Stimulated activated CD8-positive, alpha-beta memory T cell treated with anti-CD3 and anti-CD28 coated beads, Interleukin-4, amount 100 ng/mL, for 48 hours (primary cell): ENCODE measurements at regions not wholly inside any gene's neighbourhood (a gene's known extent, or its start where the extent isn't known, plus 50 kb on each side); places are given as distances from the start of the nearest gene placed in this dataset.
"Not testable (repeated sequence)": the region's sequence is repeated elsewhere in the genome, so short reads cannot be mapped to it uniquely, and the experiment has no call there.

Source experiments
- DNase-seq: peaks from one replicate; pipeline ENCODE4 v3.0.0-alpha.2; 2020

DNA sequence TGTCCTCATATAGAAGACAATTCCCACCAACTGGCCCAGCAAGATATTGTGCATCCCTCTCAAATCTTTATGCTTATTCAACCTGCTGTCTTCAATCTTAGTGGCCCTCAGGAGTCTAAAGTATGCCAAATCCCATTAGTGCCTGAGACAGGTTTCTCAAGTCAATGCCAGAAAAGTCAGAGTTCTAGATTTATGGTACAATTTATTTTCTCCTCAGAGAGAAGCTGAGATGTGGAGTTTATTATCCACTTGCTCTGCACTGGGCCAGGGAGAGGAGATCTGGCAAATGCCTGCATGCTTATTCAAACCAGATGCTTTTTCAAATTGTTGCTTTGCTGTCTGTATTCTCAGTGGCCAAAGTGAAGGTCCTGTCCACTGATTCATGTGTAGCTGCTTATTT, 825.2 kb downstream of the METTL4 start:
- no peak for DNase-seq

DNA sequence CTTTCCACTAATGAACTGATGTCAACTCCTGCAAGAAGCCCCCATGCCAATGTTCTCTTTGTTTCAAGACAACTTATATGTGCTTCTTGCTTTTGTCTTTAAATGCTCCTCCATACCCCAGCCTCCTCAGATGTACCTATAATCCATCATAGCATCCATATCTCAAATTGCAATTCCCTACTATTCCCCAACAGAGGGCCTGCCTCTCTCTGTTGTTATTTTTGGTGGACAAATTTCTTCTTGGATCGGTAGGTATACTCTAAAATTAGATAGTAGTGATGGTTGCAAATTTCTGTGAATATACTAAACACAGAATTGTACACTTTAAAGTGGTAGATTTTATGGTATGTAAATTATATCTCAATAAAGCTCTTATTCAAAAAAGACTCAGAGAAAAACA, 820.1 kb downstream of the METTL4 start:
- DNase-seq: no peak

DNA sequence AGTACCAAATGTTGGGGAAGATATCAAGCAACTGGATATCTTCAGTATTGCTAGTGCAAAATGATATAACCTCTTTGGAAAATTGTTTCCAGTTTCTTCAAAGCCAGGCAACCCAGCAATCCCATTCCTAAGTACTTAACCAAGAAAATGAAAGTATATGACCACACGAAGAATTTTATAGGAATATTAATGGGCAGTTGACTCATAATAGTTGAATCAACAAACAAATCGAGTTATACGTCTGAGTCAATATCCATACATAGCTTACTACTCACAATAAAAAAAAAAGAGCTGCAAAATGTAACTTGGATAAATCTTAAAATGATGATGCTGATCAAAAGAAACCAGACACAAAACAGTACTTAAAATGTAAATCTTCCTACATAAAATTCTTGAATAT, 810.4 kb downstream of the METTL4 start:
- no peak for DNase-seq

DNA sequence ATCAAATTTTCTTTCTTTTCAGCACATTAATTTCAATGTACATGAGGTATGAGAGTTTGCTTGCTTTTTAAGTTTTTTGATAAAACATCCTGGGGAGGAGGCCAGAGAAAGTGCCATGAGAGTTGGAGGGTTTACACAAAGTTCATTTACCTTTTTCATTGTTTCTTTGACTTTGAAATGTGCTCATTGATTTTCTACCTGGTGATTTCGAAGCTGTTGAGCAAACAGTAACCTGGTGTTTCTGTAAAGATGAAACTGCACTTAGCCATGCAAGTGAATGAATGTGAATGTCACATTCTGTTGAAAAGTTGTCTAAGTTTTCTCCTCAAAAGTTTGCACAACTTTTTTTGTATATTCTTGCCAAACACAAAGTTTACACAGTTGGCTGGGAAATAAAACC, 797.0 kb downstream of the METTL4 start:
- no peak for DNase-seq

DNA sequence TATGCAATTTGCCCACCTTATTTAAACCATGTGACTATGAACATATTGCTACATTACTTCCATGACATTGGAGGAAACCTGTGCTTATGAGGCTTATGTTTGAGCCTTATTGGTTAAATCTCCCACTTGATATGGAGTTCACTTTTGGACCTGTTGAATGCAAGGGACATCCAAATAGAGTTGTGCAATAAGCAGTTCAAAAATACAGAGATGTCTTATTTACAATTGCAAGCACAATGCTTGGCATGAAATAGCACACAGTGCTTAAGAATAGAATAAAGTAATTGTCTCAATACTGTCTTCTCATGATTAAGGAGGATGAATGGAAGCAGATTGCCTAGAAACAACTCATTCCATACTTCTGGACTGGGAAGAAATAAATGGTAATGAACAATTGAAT, 793.5 kb downstream of the METTL4 start:
- DNase-seq: no peak

DNA sequence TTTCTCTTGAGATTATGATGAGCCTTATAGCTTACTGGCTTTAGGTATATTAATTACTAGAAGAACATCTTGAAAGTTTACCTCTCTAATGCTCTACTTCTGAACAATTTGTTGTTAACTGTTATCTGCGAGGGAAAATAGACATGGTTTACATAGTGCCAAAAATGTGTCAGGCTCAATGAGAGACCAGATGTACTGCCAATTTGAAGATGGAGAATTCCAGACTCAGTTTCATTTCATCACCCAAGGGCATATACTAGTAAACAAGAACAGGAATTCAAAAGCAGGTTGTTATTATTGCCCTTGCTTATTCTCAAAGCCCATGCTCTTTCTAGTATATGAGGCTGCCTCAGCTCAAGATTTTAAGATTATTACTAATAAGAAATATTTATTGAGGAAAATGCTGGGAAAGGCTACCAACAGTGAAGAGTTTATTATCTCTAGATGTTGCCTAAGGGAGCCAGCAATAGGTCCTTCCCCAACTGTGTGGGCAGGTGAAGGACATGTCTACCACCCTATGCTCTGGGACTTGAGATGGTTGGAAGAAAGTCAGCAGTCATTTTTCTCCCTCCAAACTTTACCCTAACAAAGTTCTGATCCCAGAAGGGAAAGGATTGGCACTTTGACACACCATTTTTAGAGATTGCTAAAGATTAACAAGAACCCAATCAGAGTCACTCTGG, 792.7 kb downstream of the METTL4 start:
- DNase-seq: no peak

DNA sequence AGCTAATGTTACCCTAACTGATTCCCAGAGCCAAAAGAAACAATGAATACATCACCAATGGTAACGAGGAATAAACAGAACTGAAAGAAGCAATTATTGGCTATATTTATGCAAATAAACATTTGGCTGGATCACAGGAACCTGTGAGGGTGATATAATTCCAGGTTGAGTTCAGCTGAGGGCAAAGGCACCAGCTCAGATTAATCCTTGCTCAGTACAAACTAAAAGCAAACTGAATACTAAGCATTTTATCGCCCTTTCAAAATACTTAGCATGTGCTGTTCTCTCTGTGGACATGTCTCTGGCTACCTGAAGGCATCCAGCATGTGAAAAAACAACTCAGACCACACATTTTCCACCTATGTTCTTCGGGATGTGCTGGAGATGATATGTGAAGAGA, 791.7 kb downstream of the METTL4 start:
- DNase-seq: no peak

DNA sequence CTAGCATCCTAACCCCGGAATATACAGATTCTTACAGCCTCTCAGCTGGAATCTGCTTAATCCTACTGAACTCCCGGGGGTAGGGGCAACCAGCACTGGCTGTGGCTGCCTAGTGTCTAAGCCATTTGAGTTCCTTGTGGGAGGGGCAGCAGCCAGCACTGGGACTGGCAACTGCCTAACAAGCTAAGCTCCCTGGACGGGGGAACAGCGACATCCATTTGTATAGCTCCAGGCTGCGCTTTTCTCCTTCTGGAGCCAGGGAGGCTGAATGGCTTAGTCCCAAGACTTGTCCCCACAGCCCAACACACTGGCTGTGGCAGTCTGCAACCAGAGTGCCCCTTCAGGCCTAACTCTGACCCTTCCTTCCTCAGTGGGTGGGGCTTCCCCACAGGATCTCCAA, 787.2 kb downstream of the METTL4 start:
- no peak for DNase-seq

DNA sequence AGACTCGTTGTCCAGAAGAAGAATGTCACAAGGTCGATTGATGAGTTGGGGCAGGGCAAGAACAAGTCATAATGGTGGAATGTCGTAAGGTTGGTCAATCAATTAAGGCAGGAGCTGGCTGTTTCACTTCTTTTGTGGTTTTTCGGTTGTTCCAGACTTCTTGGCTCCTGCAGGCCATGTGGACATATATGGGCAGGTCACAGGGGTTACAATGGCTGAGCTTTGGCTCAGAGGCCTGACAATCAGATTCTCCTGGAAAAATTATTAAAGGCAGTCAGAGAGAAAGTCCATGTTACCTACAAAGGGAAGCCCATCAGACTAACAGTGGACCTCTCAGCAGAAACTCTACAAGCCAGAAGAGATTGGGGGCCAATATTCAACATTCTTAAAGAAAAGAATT, 785.3 kb downstream of the METTL4 start:
- not testable (repeated sequence) for DNase-seq

DNA sequence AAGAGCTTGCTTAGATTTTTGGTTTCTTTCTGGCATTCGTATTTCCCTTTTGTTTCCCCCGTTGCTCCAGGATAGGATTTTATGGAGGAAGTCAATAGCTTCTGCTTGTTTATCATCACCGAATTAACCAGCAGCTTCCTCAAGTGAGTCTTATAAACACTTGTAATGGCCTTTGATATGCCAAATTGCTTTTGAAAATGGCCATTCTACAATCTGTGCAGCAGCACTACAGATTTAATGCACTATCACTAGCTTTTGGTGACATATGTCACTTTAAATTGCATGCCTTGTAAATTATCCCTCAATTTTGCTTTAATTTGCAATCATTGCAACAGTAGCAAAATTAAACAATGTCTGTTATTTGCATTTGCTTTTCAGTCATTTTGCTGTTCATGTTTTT, 774.7 kb downstream of the METTL4 start:
- no peak for DNase-seq

DNA sequence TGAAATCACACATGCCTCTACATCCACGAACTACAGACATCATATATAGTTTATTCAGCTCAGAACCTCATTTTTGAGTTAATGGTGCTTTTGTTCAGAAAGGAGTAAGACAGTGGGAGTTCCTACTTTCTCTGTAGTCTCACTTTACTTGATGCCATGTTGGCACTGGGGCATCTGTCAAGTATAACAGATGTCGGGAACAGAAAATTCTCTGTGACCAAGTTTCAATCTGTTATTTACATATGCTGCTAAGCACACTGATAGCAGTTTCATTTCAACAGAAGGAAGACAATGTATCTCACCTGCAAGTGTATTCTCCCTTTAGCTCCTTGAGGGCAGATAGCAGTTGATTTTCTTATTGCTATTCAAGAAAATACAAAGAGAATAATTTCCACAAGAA, 774.1 kb downstream of the METTL4 start:
- DNase-seq: no peak

DNA sequence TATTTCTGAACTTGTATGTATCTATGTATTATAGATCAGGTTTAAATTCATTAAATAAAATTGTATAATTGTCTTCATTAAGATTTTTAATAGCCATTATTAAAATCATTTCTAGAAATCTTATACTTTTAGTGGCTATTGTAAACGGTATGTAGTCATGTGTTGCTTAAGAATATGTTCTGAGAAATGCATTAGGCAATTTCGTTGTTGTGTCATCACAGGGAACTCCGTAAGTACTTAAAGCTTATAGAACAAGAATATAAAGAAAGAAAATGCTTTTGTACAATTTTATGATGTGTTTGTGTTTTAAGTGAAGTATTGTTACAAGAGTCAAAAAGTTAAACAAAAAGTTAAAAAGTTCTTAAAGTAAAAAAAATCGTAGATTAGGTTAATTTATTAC, 765.8 kb downstream of the METTL4 start:
- DNase-seq: no peak

DNA sequence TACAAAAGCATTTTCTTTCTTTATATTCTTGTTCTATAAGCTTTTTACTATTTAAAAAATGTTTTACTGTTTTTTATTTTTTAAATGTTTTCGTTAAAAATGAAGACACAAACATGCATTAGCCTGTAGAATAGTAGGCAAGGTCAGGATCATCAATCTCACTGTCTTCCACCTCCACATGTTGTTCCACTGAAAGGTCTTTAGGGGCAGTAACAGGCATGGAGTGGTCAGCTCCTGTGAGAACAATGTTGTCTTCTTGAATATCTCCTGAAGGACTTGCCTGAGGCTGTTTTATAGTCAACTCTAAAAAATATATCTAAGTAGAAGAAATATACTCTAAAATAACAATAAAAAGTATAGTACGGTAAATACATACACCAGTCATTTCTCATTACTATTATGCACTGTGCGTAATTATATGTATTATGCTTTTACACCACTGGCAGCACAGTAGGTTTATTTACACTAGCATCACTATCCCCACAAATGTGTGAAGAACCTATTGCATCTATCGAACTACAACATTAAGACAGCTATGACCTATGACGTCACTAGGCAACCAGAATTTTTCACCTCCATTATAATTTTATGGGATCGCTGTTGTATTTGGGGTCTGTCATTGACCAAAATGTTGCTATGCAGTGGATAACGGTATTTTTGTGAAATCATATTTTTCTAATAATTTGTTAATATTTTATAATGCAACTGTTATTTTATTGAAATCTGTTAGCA, 764.3 kb downstream of the METTL4 start:
- DNase-seq: no peak

DNA sequence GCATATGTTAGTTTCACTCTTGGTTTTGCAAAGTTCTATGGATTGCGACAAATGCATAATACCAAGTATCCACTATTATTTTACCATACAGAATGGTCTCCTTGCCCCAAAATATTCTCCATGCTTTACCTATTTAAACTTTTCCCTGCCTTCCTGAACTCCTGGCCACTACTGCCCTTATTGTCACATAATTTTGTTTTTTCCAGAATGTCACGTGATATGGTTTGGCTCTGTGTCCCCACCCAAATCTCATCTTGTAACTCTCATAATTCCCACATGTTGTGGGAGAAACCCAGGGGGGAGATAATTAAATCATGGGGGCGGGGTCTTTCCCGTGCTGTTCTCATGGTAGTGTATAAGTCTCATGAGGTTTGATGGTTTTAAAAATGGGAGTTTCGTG, 760.0 kb downstream of the METTL4 start:
- no peak for DNase-seq

DNA sequence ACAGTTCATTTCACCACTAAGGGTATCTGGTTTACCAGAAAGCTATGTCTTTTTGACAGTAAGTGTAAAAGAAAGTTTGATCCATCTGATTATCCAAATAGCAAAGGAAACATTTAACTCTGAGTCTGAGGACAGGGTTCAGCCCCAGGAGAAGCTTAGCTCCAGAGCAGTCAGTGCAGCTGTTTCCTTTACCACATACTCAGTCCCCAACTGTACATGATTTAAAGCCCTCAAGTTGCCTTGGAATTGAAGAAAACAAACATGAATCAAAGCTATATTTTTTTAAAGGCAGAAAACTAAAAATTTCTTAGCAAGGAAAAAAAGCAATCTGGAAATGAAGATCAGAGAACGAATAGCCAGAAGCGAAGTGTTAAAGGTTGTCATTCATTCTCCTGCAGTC, 746.0 kb downstream of the METTL4 start:
- DNase-seq: no peak

DNA sequence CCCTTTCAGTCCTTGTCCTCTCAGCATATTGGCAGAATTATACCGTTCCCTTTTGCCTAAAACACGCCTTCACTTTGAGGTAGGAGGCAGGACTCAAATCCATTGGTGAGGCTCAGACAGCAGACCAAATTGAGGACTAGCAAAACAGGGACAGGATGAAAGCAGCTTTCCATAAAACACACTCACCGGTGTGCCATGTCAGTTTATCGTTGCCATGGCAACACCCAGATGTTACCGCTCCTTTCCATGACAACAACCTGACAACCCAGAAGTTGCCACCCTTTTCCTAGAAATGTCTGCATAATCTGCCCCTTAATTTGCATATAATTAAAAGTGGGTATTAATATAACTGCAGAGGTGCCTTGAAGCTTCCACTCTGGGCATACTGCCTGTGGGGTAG, 730.4 kb downstream of the METTL4 start:
- DNase-seq: no peak

DNA sequence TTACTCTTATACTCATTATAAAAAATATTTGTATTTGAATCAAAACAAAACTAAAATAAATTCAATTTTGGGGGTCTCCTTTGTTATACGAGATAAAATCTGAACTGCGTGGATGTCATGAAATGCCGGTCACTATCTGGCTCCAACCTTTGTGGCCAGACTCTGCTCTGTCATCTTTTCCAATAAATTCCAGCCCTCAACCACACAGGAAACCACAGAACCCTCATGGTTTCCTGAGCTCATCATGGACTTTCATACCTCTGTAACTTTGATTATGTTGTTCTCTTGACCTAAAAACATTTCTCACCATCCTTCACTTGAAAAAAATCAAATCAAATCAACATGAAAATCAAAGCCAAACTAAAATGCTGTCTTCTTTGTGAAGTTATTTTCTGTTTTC, 724.7 kb downstream of the METTL4 start:
- DNase-seq: no peak

DNA sequence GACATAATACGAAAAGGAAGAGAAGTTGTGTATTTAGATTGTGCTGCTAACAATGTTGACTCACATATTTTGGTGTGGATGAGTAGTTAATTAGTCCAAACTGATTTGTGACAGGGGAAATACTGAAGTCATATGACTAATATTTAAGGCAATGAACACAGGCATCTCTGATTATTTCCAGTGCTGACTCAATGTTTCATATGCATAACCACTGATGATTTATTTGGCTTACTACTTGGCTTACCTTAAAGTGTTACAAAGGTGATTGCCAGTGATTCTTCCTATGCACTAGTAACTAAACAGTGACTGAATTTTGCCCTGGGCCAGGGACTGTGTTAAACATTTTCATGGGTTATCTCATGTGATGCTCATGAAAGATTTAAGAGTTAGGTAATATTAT, 722.6 kb downstream of the METTL4 start:
- no peak for DNase-seq

DNA sequence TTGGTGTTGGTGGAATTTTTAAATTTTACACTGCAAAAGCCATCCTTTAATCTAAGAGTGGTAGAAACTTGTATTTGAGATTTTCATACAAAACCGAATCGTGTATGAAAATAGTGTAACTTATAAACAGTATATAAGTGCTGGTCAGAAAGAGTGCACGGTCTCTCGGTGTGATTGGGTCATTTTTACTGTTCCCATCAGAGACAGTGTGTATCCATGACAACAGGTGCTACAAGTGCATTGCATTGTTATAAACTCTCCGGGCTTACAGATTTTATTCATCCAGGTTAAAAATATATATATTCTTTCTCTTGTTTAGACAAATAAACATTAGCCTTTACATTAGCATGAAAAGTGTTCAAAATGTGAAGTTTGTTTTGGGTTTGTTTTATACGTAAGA, 721.9 kb downstream of the METTL4 start:
- no peak for DNase-seq

DNA sequence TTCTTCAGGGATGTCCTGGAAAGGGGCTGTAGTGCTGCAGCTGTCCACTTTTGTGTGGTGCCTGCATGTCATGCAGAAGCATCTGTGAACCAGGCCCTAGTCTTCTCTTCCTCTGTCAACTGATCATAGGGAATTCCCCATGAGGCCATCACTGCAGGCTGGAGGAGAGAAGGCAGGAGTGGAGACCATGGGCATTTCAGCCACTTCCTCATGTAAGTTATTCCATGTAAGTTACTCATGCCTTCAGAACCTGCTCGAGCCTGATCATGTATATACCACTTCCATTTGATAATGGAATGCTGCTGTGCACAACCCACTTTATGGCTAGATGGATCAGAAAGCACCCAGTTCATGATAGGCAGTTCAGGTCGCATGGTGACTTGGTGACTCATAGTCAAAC, 714.0 kb downstream of the METTL4 start:
- not testable (repeated sequence) for DNase-seq

DNA sequence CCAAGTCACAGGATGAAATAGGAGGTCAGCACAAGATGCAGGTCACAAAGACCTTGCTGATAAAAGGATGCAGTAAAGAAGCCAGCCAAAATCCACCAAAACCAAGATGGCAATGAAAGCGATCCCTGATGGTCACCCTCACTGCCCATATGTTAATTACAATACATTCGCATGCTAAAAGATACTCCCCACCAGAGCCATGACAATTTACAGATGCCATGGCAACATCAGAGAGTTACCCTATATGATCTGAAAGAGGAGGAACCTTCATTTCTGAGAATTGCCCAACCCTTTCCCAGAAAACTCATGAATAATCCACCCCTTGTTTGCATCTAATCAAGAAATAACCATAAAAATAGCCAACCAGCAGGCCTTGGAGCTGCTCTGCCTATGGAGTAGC, 709.8 kb downstream of the METTL4 start:
- DNase-seq: no peak

DNA sequence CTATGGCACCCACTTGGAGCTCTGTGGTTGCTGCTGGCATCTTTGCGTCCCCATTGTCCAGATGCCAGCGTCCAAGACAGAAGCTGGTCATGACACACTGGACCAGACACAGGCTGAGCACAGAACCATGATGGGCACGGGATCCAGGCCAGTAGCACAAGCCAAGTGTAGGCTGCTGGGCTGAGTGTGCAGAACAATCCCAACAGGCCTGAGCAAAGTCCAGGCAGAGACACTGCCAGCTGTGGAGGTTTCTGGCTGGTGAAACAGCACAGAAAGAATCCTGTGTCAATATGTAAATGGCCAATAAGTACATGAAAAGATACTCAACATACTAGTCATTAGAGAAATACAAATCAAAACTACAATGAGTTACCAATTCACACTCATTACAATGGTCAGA, 705.4 kb downstream of the METTL4 start:
- DNase-seq: no peak

DNA sequence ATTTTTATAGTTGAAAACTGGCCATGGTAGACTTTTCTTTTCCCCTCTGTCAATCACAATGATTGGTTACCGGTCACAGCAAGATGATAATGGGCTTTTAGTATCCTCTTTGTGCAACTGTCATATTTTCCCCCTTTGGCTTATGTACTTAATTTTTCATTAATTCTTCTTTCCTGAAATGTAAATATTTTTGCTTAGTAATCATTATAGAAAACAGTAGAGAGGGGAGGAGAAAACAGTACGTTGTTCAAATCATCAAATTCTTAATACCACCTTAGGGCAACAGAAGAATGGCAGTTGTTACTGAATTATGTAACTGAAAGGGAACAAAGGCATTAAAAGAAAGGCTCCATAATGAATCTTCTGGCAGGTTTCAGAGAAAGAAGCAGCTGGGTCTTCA, 699.0 kb downstream of the METTL4 start:
- no peak for DNase-seq

DNA sequence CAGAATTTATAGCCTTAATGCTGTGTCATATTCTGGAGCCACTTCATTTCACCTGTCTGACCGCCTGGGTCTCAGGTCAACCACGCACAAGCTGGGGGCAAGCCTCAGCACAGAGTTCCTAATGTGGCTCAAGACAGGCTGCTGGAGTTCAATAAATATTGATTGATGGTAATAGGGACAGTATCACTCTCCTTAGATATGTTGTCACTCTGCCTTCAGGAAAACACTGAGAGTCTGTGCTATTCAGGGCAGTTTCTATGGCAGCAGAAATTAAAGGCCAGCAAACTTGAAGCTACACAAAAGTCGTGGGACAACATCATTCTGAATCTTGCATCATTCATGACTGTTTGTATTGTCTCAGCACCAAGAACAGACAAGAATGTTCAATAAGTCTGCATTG, 696.1 kb downstream of the METTL4 start:
- DNase-seq: no peak

DNA sequence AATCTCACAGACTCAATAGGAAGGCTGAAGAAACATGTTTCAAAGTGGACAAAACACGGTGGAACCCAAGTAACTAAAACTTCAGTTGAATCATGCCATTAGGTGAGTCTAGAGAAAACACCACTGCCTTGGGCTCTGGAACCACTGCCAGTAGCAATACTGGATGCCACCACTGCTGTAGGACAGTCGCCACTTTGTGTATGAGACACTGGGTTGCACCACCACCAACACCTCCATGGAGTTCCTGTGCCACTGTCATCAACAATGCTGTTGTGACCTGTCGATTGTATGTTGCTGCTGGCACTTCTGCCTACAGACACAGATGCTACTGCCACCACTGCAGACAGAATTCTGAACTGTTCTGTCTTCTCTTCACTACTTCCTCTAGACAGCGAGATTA, 686.7 kb downstream of the METTL4 start:
- no peak for DNase-seq
